Chondrocyte (in vitro differentiated cells): ENCODE measurements at regions not wholly inside any gene's neighbourhood (a gene's known extent, or its start where the extent isn't known, plus 50 kb on each side); places are given as distances from the start of the nearest gene placed in this dataset.

Experiments
- DNase-seq: peaks from one replicate; pipeline ENCODE4 v3.0.0; 2021; ENCODE audit warnings: mixed read lengths, low spot score
- H3K27ac Mint-ChIP-seq: one replicate; pipeline ENCODE4 v1.8.0; 2021; ENCODE audit warnings: mild to moderate bottlenecking, moderate library complexity, mixed read lengths; ENCODE audit not compliant: unreplicated experiment
- H3K27me3 Mint-ChIP-seq: 2 replicates; pipeline ENCODE4 v1.8.0; 2021; ENCODE audit warnings: low read depth, mixed read lengths
- H3K36me3 Mint-ChIP-seq: 2 replicates; pipeline ENCODE4 v1.8.0; 2021; ENCODE audit warnings: low read depth, mixed read lengths
- H3K4me1 Mint-ChIP-seq: 2 replicates; pipeline ENCODE4 v1.8.0; 2021; ENCODE audit warnings: low read depth, mild to moderate bottlenecking, mixed read lengths
- H3K4me3 Mint-ChIP-seq: one replicate; pipeline ENCODE4 v1.8.0; 2021; ENCODE audit warnings: mild to moderate bottlenecking, moderate library complexity, mixed read lengths; ENCODE audit not compliant: unreplicated experiment
- H3K9me3 Mint-ChIP-seq: 2 replicates; pipeline ENCODE4 v1.8.0; 2021; ENCODE audit warnings: low read depth, mixed read lengths
- TF ChIP-seq, protein P1 (sequence below): fragments of 200-600 bp; sonication (generic); IDR thresholded peaks from 2 replicates; pipeline ENCODE4 v1.5.0; 2021; ENCODE audit warnings: antibody characterized with exemption, mild to moderate bottlenecking, moderate library complexity

DNA sequence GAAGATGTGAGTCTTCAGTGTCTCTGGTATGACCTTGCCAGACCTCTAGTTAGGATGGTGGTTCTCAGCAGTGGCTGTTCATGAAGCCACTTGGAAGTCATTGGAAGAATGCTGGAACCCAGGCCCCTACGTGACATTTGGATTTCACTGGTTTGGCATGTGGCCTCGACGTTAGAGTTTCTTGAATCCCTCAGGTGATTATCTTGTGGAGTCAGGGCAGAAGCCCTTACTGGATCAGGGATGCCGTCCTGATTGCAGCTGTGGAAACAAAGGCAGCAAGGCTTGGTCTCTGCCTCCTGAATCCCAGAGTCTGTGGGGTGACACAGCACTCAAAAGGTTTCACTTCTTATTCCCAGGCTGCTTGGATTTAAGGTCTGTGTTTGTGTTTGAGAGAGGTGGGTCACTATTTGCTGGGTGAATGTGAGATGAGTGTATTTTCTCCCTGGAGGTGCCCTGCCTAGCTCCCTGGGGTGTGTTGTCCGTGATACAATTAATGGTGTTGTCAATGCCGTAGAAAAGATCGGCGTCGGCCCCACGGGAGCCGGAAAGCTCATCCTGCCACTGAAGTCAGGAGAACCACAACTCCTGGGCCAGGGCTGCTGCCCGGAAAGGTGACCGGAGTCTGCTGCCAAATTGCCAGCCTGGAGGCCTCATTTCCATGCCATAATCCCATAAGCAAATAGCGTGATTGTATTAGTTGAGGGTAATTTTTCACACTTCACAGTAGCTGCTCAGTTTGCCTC, 939.0 kb downstream of the BRD1 start:
- no peaks in the 10 kb centered on the region for H3K36me3 Mint-ChIP-seq
- no peak overlapping the region for H3K27ac Mint-ChIP-seq
- peak; percentile 58 for DNase-seq

DNA sequence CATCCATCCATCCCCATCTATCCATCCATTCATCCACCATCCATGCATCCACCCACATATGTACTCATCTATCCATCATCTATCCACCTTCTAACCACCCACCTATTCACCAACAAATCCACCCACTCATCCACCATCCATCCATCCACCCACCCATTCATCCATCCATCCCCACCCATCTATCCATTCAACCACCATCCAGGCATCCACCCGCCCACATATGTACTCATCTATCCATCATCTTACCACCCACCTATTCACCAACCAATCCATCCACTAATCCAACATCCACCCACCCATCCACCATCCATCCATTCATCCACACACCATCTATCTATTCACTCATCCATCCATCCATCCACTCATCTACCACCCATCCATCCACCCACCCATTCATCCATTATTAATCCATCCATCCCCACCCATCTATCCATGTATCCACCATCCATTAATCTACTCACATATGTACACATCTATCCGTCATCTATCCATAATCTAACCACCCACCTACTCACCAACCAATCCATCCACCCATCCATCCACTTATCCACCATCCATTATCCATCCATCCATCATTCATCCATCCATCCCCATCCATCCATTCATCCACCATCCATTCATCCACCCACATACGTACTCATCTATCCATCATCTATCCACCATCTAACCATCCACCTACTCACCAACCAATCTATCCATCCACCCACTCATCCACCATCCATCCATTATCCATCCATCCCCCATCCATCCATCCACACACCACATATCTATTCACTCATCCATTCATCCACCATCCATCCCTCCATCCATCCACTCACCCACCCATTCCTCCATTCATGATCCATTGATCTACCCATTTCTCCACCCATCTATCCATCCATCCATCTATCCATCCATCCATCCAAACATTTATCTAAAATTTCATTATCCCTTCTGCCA, 940.0 kb downstream of the BRD1 start:
- TF ChIP-seq, protein P1, sequence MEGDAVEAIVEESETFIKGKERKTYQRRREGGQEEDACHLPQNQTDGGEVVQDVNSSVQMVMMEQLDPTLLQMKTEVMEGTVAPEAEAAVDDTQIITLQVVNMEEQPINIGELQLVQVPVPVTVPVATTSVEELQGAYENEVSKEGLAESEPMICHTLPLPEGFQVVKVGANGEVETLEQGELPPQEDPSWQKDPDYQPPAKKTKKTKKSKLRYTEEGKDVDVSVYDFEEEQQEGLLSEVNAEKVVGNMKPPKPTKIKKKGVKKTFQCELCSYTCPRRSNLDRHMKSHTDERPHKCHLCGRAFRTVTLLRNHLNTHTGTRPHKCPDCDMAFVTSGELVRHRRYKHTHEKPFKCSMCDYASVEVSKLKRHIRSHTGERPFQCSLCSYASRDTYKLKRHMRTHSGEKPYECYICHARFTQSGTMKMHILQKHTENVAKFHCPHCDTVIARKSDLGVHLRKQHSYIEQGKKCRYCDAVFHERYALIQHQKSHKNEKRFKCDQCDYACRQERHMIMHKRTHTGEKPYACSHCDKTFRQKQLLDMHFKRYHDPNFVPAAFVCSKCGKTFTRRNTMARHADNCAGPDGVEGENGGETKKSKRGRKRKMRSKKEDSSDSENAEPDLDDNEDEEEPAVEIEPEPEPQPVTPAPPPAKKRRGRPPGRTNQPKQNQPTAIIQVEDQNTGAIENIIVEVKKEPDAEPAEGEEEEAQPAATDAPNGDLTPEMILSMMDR = no peak
- Mint-ChIP-seq H3K4me3 (no peak overlapping the region), H3K9me3 (peaks cover 2% of the 10 kb centered on the region), H3K4me1 (no peaks in the 10 kb centered on the region), H3K27ac (no peak overlapping the region), H3K36me3 (no peaks in the 10 kb centered on the region), H3K27me3 (peaks cover 9% of the 10 kb centered on the region)
- no peak for DNase-seq

More for the DNA sequence above, 939.0 kb downstream of the BRD1 start:
- TF ChIP-seq, protein P1 = no peak
- H3K27me3 Mint-ChIP-seq = peaks cover 14% of the 10 kb centered on the region
- no peak overlapping the region for H3K4me3 Mint-ChIP-seq
- no peaks in the 10 kb centered on the region for H3K4me1 Mint-ChIP-seq
- peaks cover 2% of the 10 kb centered on the region for H3K9me3 Mint-ChIP-seq

DNA sequence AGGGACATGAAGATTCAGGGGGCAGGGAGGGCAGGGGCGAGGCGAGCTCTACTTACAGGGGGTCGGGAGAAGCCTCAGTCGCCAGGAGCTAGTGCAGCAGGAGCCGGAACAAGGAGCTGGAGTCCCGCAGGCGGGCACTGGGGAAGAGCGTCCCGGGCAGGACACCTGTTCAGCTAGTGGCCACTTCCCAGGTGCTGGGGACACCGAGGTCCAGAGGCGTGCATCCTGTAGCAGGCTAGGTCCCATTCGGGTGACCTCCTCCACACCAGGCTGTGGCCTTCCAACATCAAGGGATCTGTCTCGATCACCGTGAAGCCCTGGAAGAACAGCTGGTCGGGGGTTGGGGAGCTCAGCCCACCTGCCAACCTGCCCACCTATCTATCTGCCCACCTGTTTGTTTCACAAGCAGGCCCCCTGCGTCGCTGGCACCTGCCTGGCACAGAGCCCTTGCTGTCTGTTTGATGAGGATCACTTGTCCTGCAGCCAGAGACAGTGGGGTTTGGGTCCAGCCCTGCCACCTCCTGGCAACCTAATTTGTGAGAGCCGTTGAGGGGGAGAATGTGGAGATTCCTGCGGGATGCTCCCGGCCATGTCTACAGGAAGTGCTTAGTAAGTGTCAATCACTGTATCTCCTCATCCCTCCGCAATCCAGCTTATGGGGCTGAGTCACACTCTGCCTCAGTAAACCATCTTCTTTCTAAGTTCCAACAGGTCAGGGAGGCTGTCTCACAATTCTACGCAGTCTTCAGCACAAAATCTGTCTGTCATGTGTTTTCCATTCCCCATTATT, 940.9 kb downstream of the BRD1 start:
- Mint-ChIP-seq H3K27me3 (peaks cover 5% of the 10 kb centered on the region), H3K4me1 (no peaks in the 10 kb centered on the region), H3K4me3 (no peak overlapping the region), H3K36me3 (no peaks in the 10 kb centered on the region), H3K27ac (no peak overlapping the region), H3K9me3 (peaks cover 2% of the 10 kb centered on the region)
- TF ChIP-seq, protein P1 = no peak
- peak; percentile 88 for DNase-seq

DNA sequence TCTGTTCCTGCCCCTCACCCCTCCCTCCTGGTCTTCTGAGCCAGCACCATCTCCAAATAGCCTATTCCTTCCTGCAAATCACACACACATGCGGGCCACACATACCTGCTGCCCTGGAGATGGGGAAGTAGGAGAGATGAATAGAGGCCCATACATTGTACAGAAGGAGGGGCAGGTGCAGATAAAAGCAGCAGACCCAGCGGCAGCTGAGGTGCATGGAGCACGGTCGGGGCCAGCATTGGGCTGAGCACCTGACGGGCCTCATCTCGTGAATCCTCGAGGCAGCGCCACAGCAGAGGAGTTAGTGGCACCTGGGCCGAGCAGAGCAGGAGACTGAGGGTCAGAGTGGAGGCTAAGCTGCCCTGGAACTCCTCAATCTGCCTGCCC, 941.8 kb downstream of the BRD1 start:
- H3K4me1 Mint-ChIP-seq = no peaks in the 10 kb centered on the region
- peaks cover 5% of the 10 kb centered on the region for H3K27me3 Mint-ChIP-seq
- TF ChIP-seq, protein P1 = no peak
- no peaks in the 10 kb centered on the region for H3K36me3 Mint-ChIP-seq
- peaks cover 2% of the 10 kb centered on the region for H3K9me3 Mint-ChIP-seq
- H3K4me3 Mint-ChIP-seq = no peak overlapping the region
- no peak overlapping the region for H3K27ac Mint-ChIP-seq
- DNase-seq = peak; percentile 75
